ENCODE measurements at regions not wholly inside any gene's neighbourhood (a gene's known extent, or its start where the extent isn't known, plus 50 kb on each side); places are given as distances from the start of the nearest gene placed in this dataset.

DNA sequence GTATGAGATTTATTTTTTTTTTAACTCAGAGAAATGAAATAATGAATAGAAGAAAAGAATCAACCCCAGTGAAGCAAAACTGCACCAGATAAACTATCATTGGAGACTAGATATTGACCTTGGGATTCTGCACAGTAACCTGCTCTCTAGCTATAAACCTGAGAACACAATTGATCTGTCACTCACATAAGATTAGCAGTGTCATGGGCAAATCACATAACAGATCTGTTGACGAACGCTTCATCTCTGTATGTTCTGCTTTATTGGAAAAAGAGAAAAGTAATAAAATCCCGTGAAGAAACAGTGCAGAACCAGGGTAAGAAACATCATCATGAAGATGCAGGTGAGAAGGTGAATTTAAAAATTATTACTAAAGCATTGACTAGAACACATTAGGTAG, 52.8 kb upstream of the RGS17 start:
- no peak overlapping the region for H2BK20ac ChIP-seq (ENCODE audit: low read depth, low read length, poor library complexity, severe bottlenecking)
- H3K4ac ChIP-seq (ENCODE audit: low read depth, low read length), result no peak overlapping the region
- H3K79me2 ChIP-seq (ENCODE audit: insufficient read depth, low read length), result no peaks in the 10 kb centered on the region
- H3K9ac ChIP-seq (ENCODE audit: extremely low read depth, insufficient read length, low read length), result no peak overlapping the region
- no peak overlapping the region for H3K23ac ChIP-seq (ENCODE audit: insufficient read length, low read depth, low read length)
- Mint-ChIP-seq H3K9me3 (no peaks in the 10 kb centered on the region; a peak in 1 of 5 replicates), H3K27ac (no peak overlapping the region), H3K4me3 (no peak overlapping the region), H3K36me3 (ENCODE audit: insufficient read depth in 1 of 3, low read depth in 3 of 3) (0 out of 7 replicates have a peak, but pooled peaks cover 0 to 8% (median 0%) of the 10 kb centered on the region in 3 experiments), H3K4me1 (peaks cover 6% of the 10 kb centered on the region in 2 experiments), H3K27me3 (ENCODE audit: low read depth) (no peaks in the 10 kb centered on the region)
- H2AK5ac ChIP-seq (ENCODE audit: insufficient read length, low read length), result no peak overlapping the region
- no peak overlapping the region for H2AFZ ChIP-seq (ENCODE audit: low read length)
- no peak overlapping the region for H2BK15ac ChIP-seq (ENCODE audit: low read depth, low read length)
- H3K27me3 ChIP-seq (ENCODE audit: insufficient read depth, low read length), result no peaks in the 10 kb centered on the region
- no peak overlapping the region for H4K91ac ChIP-seq (ENCODE audit: insufficient read length, low read depth, low read length)
- H3K18ac ChIP-seq (ENCODE audit: insufficient read length, low read depth, low read length), result no peak overlapping the region
- no peaks in the 10 kb centered on the region for H4K20me1 ChIP-seq (ENCODE audit: control insufficient read depth, insufficient read depth, insufficient read length)
- DNase-seq, result no peak
- H2BK5ac ChIP-seq (ENCODE audit: insufficient read length, low read length), result no peak overlapping the region
- no peaks in the 10 kb centered on the region for H3K4me1 ChIP-seq (ENCODE audit: insufficient read depth, low read length)
- H3K79me1 ChIP-seq (ENCODE audit: insufficient read depth, low read depth, low read length, poor library complexity, severe bottlenecking), result no peaks in the 10 kb centered on the region
- no peak overlapping the region for H3K14ac ChIP-seq (ENCODE audit: insufficient read depth, low read length)
- no peaks in the 10 kb centered on the region for H3K9me3 ChIP-seq (ENCODE audit: control insufficient read depth, low read depth, low read length)
- no peaks in the 10 kb centered on the region for H3K23me2 ChIP-seq (ENCODE audit: insufficient read length, low read depth, low read length, poor library complexity, severe bottlenecking)
- H3K56ac ChIP-seq (ENCODE audit: insufficient read length, low read depth, low read length), result no peak overlapping the region
- no peak overlapping the region for H3K4me2 ChIP-seq (ENCODE audit: insufficient read depth, insufficient read length, low read length)
- no peak overlapping the region for H2BK120ac ChIP-seq (ENCODE audit: low read depth, low read length, poor library complexity, severe bottlenecking)
- TF ChIP-seq, protein P1, sequence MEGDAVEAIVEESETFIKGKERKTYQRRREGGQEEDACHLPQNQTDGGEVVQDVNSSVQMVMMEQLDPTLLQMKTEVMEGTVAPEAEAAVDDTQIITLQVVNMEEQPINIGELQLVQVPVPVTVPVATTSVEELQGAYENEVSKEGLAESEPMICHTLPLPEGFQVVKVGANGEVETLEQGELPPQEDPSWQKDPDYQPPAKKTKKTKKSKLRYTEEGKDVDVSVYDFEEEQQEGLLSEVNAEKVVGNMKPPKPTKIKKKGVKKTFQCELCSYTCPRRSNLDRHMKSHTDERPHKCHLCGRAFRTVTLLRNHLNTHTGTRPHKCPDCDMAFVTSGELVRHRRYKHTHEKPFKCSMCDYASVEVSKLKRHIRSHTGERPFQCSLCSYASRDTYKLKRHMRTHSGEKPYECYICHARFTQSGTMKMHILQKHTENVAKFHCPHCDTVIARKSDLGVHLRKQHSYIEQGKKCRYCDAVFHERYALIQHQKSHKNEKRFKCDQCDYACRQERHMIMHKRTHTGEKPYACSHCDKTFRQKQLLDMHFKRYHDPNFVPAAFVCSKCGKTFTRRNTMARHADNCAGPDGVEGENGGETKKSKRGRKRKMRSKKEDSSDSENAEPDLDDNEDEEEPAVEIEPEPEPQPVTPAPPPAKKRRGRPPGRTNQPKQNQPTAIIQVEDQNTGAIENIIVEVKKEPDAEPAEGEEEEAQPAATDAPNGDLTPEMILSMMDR (conservative IDR thresholded peaks at IDR 0.05), result no peak
- no CpG with 5 or more reads among the region's 3 CpGs for WGBS (ENCODE audit: extremely low coverage, insufficient read length, low lambda C conversion rate)
- H3K27ac ChIP-seq (ENCODE audit: insufficient read length, low read depth, low read length), result no peak overlapping the region
- H4K5ac ChIP-seq (ENCODE audit: insufficient read length, low read depth, low read length), result no peak overlapping the region
- no peak overlapping the region for H4K8ac ChIP-seq (replicated peaks; ENCODE audit: insufficient read length, low read depth, low read length)
- H2BK12ac ChIP-seq (ENCODE audit: insufficient read length, low read depth, low read length), result no peak overlapping the region
- no peak overlapping the region for H3T11ph ChIP-seq (ENCODE audit: low read length)
